HepG2 (cell line): ENCODE measurements at regions not wholly inside any gene's neighbourhood (a gene's known extent, or its start where the extent isn't known, plus 50 kb on each side); places are given as distances from the start of the nearest gene placed in this dataset.

Source experiments
- ATAC-seq: fragments of 200-7000 bp; cut with Tn5 transposase; 3 replicates; pipeline ENCODE4 v1.9.1; 2020; ENCODE audit warnings: mild to moderate bottlenecking, moderate library complexity
- BruUV-seq: library from RNA; stranded (reverse); fragments of 400-500 nt; replicated peaks from 2 replicates; lab custom pipeline; 2021; lab: Mats Ljungman, UMichigan
- CTCF ChIA-PET: fragments of 300-600 bp; formaldehyde crosslinking; extraction: SDS; loops from one replicate; lab custom pipeline; 2021; ENCODE audit warnings: low total read pairs, inconsistent platforms, low intra/inter-chr PET ratio; lab: Yijun Ruan, JAX
- POLR2A ChIA-PET: fragments of 350-600 bp; sonication (Branson Sonifier 250); formaldehyde crosslinking; loops from one replicate; lab custom pipeline; 2020; ENCODE audit warnings: antibody characterized with exemption, inconsistent platforms; lab: Yijun Ruan, JAX
- DNase-seq: peaks from one replicate; pipeline ENCODE4 v3.0.0-alpha.2; 2015; ENCODE audit warnings: low spot score
- FAIRE-seq: peaks from 3 replicates; lab custom pipeline; 2011; peaks lifted over from hg19 to GRCh38; lab: Jason Lieb, UNC
- H2AFZ ChIP-seq: one replicate; pipeline ENCODE4 v1.6.1; 2011; ENCODE audit warnings: low read length, inconsistent platforms
- H3K27ac ChIP-seq: fragments of 300-600 bp; 3 replicates; pipeline ENCODE4 v1.8.0; 2011; ENCODE audit warnings: mixed run types, mild to moderate bottlenecking, mixed read lengths, low read length, inconsistent platforms; ENCODE audit not compliant: insufficient read depth; ENCODE audit errors: extremely low read length
- H3K27me3 ChIP-seq, 2 experiments: fragments of 200-600 bp in 1 of 2; 2 replicates in 1 of 2; 3 replicates in 1 of 2; pipeline versions ENCODE4 v1.6.0 to v1.8.0; 2011; ENCODE audit warnings: low read length in 2 of 2, mild to moderate bottlenecking in 2 of 2, moderate library complexity in 2 of 2, inconsistent platforms in 1 of 2; ENCODE audit not compliant: insufficient read depth in 2 of 2, control insufficient read depth in 1 of 2
- H3K36me3 ChIP-seq, 2 experiments: fragments of 200-600 bp in 1 of 2; replicated peaks in 1 of 2; 2 replicates in 1 of 2; 3 replicates in 1 of 2; pipeline versions ENCODE4 v1.5.1 to v1.8.0; 2011; ENCODE audit warnings: low read length in 2 of 2, inconsistent platforms in 1 of 2; ENCODE audit not compliant: insufficient read depth in 2 of 2, control insufficient read depth in 1 of 2
- H3K4me1 ChIP-seq: 2 replicates; pipeline ENCODE4 v1.5.1; 2012; ENCODE audit warnings: low read length, inconsistent platforms; ENCODE audit not compliant: insufficient read depth
- H3K4me2 ChIP-seq: 2 replicates; pipeline ENCODE4 v1.6.0; 2011; ENCODE audit warnings: low read depth, low read length, inconsistent platforms
- H3K4me3 ChIP-seq, 3 experiments: fragments of 200-600 bp in 1 of 3; sonication (generic), shearing (Covaris generic) in 1 of 3; replicated peaks in 1 of 3; 2 replicates each; pipeline ENCODE4 v1.5.1; 2011 to 2016; ENCODE audit warnings: low read length in 3 of 3, inconsistent platforms in 2 of 3, low read depth in 2 of 3, mild to moderate bottlenecking in 2 of 3, control low read depth in 1 of 3, mixed read lengths in 1 of 3; ENCODE audit not compliant: insufficient read depth in 1 of 3
- H3K79me2 ChIP-seq: one replicate; pipeline ENCODE4 v1.6.1; 2011; ENCODE audit warnings: low read length, inconsistent platforms; ENCODE audit not compliant: insufficient read depth
- H3K9ac ChIP-seq: 2 replicates; pipeline ENCODE4 v1.6.0; 2011; ENCODE audit warnings: mild to moderate bottlenecking, low read depth, low read length, inconsistent platforms; ENCODE audit not compliant: insufficient read depth
- H3K9me3 ChIP-seq: 2 replicates; pipeline ENCODE4 v1.5.1; 2012; ENCODE audit warnings: mild to moderate bottlenecking, low read length
- H4K20me1 ChIP-seq: 2 replicates; pipeline ENCODE4 v1.6.0; 2011; ENCODE audit warnings: inconsistent platforms, mild to moderate bottlenecking, low read length, moderate library complexity; ENCODE audit not compliant: insufficient read depth
- FOXM1 ChIP-seq: sonication (generic); formaldehyde crosslinking; IDR thresholded peaks from 2 replicates; pipeline ENCODE4 v1.5.0; 2020; ENCODE audit warnings: missing genetic modification reagents
- HOMEZ ChIP-seq: IDR thresholded peaks from 2 replicates; pipeline ENCODE4 v1.6.1; 2016; ENCODE audit warnings: low read depth
- KDM6A ChIP-seq: IDR thresholded peaks from 2 replicates; pipeline ENCODE4 v1.6.1; 2016; ENCODE audit warnings: low read depth
- RBM22 ChIP-seq: fragments of 200-400 bp; formaldehyde crosslinking; optimal IDR thresholded peaks from 2 replicates; pipeline ENCODE3; 2017; ENCODE audit warnings: mild to moderate bottlenecking, low read length, moderate library complexity
- SNAI1 ChIP-seq: sonication (generic); formaldehyde crosslinking; IDR thresholded peaks from 2 replicates; pipeline ENCODE4 v1.5.0; 2020; ENCODE audit warnings: mild to moderate bottlenecking, missing genetic modification reagents, borderline replicate concordance
- ZHX2 ChIP-seq, 2 experiments: sonication (generic) in 1 of 2; formaldehyde crosslinking in 1 of 2; IDR thresholded peaks; 2 replicates each; pipeline versions ENCODE4 v1.6.1 to v1.9.0; 2014 to 2022; ENCODE audit warnings: antibody characterized with exemption in 1 of 2, borderline replicate concordance in 1 of 2, inconsistent platforms in 1 of 2, low read depth in 1 of 2, missing genetic modification reagents in 1 of 2
- ZNF570 ChIP-seq: sonication (generic); formaldehyde crosslinking; IDR thresholded peaks from 2 replicates; pipeline ENCODE4 v1.4.0; 2020; ENCODE audit warnings: mild to moderate bottlenecking, missing genetic modification reagents, borderline replicate concordance
- ZNF607 ChIP-seq: sonication (generic); formaldehyde crosslinking; IDR thresholded peaks from 2 replicates; pipeline ENCODE4 v1.5.1; 2020; ENCODE audit warnings: missing genetic modification reagents, mild to moderate bottlenecking, borderline replicate concordance
- WGBS: methylation state at CpG from one replicate; pipeline ENCODE4 v1.1.6; 2017; ENCODE audit warnings: low lambda C conversion rate; 5-methylcytosine and 5-hydroxymethylcytosine counted together
- in situ Hi-C: cut with HindIII; loops from 2 replicates; pipeline ENCODE4 v1.10.0; 2017; ENCODE audit warnings: low pct_unique_long_range_greater_than_20kb; ENCODE audit not compliant: extremely low pct_ligation_motif_present
- intact Hi-C: fragments of 100-400 bp; cut with micrococcal nuclease; formaldehyde crosslinking; loops from one replicate; pipeline ENCODE4 v1.10.0; 2022; ENCODE audit not compliant: unreplicated experiment

- no peak for TF ChIP-seq ZHX2 (IDR thresholded peaks at IDR 0.05; ENCODE audit: low read depth)
- TF ChIP-seq ZHX2 (CRISPR knock-in tag; IDR thresholded peaks at IDR 0.05; ENCODE audit: borderline replicate concordance), result no peak
- no peak for TF ChIP-seq KDM6A
- no peak for TF ChIP-seq FOXM1 (CRISPR knock-in tag)
Observed at GRCh38 chr12:86670986-86671385, 414.8 kb upstream of the MGAT4C start (continued).

- in situ Hi-C loops, result no loop called here
- CTCF ChIA-PET, result no interaction called here
- TF ChIP-seq RBM22, result no peak
- no peak for TF ChIP-seq ZNF570 (CRISPR knock-in tag)
- no peak for TF ChIP-seq SNAI1 (CRISPR knock-in tag)
- no peak for TF ChIP-seq HOMEZ (CRISPR knock-in tag)
- TF ChIP-seq ZNF607 (CRISPR knock-in tag), result no peak
- TF ChIP-seq, all 625 proteins: peak for 0
- Histone ChIP-seq H3K79me2 (no peaks in the 10 kb centered on the region), H4K20me1 (no peaks in the 10 kb centered on the region), H2AFZ (no peak overlapping the region), H3K27ac (no peak overlapping the region), H3K27me3 (no peaks in the 10 kb centered on the region), H3K9me3 (no peaks in the 10 kb centered on the region), H3K4me3 (no peak overlapping the region), H3K4me2 (no peak overlapping the region), H3K9ac (no peak overlapping the region), H3K36me3 (no peaks in the 10 kb centered on the region), H3K4me1 (no peaks in the 10 kb centered on the region)
- intact Hi-C loops, result no loop called here
- no peak for DNase-seq
- POLR2A ChIA-PET, result no interaction called here
- no TSS peak for BruUV-seq
- 10% methylated on average over 2 of the region's 3 CpGs for WGBS
- no peak for ATAC-seq
- FAIRE-seq, result no peak
Observed at GRCh38 chr12:86669010-86669409, 412.8 kb upstream of the MGAT4C start.
